Brain microvascular endothelial cell (primary cell): ENCODE measurements at regions not wholly inside any gene's neighbourhood (a gene's known extent, or its start where the extent isn't known, plus 50 kb on each side); places are given as distances from the start of the nearest gene placed in this dataset.
A peak's percentile ranks its signal among the peaks of the same experiment; 100 is the strongest.

Source experiments
- DNase-seq: peaks from one replicate; pipeline ENCODE4 v3.0.0-alpha.2; 2020
- H3K27ac ChIP-seq: fragments of 250-450 bp; sonication (Bioruptor Pico); 2 replicates; pipeline ENCODE4 v1.5.1; 2020; ENCODE audit warnings: mild to moderate bottlenecking, moderate library complexity
- H3K27me3 ChIP-seq: fragments of 250-450 bp; sonication (Bioruptor Pico); replicated peaks from 2 replicates; pipeline ENCODE4 v1.5.1; 2020; ENCODE audit warnings: mild to moderate bottlenecking
- H3K36me3 ChIP-seq: fragments of 250-450 bp; sonication (Bioruptor Pico); replicated peaks from 2 replicates; pipeline ENCODE4 v1.5.1; 2020; ENCODE audit warnings: mild to moderate bottlenecking
- H3K4me3 ChIP-seq: 2 replicates; pipeline ENCODE4 v1.5.1; 2011; ENCODE audit warnings: low read depth, mild to moderate bottlenecking, control low read depth, low read length, moderate library complexity
- CTCF ChIP-seq: IDR thresholded peaks from 2 replicates; pipeline ENCODE4 v1.5.1; 2011; ENCODE audit warnings: low read depth, mild to moderate bottlenecking, moderate library complexity, low read length, control low read depth, inconsistent platforms; ENCODE audit errors: missing control alignments
- in situ Hi-C: cut with HindIII; loops from 2 replicates; pipeline ENCODE4 v1.10.0; 2017; ENCODE audit warnings: low sequenced_read_pairs, low pct_ligation_motif_present

- no peak for TF ChIP-seq CTCF
- in situ Hi-C loops: no loop called here
- H3K4me3 ChIP-seq: no peak overlapping the region
- H3K27ac ChIP-seq: no peak overlapping the region
- DNase-seq: no peak
- H3K27me3 ChIP-seq: no peaks in the 10 kb centered on the region
- no peaks in the 10 kb centered on the region for H3K36me3 ChIP-seq
These were observed 243.1 kb upstream of the STT3B start for GRCh38 chr3:31289584-31289983.

- H3K27me3 ChIP-seq: no peaks in the 10 kb centered on the region
- TF ChIP-seq CTCF: no peak
- no peaks in the 10 kb centered on the region for H3K36me3 ChIP-seq
- no peak overlapping the region for H3K27ac ChIP-seq
- DNase-seq: no peak
- in situ Hi-C loops: no loop called here
- H3K4me3 ChIP-seq: no peak overlapping the region
These were observed 242.7 kb upstream of the STT3B start for GRCh38 chr3:31290046-31290445.

- Histone ChIP-seq H3K27ac (no peak overlapping the region), H3K4me3 (no peak overlapping the region), H3K27me3 (no peaks in the 10 kb centered on the region), H3K36me3 (no peaks in the 10 kb centered on the region)
- no peak for DNase-seq
- no peak for TF ChIP-seq CTCF
- in situ Hi-C loops: no loop called here
These were observed 240.9 kb upstream of the STT3B start for GRCh38 chr3:31291818-31292217.

- no peaks in the 10 kb centered on the region for H3K36me3 ChIP-seq
- DNase-seq: peak; percentile 24
- no peak overlapping the region for H3K27ac ChIP-seq
- no peak for TF ChIP-seq CTCF
- in situ Hi-C loops: no loop called here
- no peaks in the 10 kb centered on the region for H3K27me3 ChIP-seq
- no peak overlapping the region for H3K4me3 ChIP-seq
These were observed 238.1 kb upstream of the STT3B start for GRCh38 chr3:31294430-31295149.

GRCh38 chr3:31295150-31295765 is 237.5 kb upstream of the STT3B start:
- Histone ChIP-seq H3K4me3 (no peak overlapping the region), H3K36me3 (no peaks in the 10 kb centered on the region), H3K27ac (no peak overlapping the region), H3K27me3 (no peaks in the 10 kb centered on the region)
- DNase-seq: no peak
- in situ Hi-C loops: no loop called here
- TF ChIP-seq CTCF: no peak
